Smooth muscle cell (in vitro differentiated cells): ENCODE measurements at regions not wholly inside any gene's neighbourhood (a gene's known extent, or its start where the extent isn't known, plus 50 kb on each side); places are given as distances from the start of the nearest gene placed in this dataset.

Experiments used
- DNase-seq: peaks from one replicate; lab custom pipeline; 2025; ENCODE audit not compliant: unreplicated experiment; lab: John Stamatoyannopoulos, UW
- H2AFZ ChIP-seq: fragments of 200-600 bp; sonication (generic); 2 replicates; pipeline ENCODE4 v1.6.0; 2016; ENCODE audit warnings: antibody characterized with exemption, low read depth, mild to moderate bottlenecking
- H3F3A ChIP-seq: fragments of 200-600 bp; sonication (generic); 2 replicates; pipeline ENCODE4 v1.6.0; 2017; ENCODE audit warnings: antibody characterized with exemption, low read depth
- H3K27ac ChIP-seq: fragments of 200-600 bp; sonication (generic); 2 replicates; pipeline ENCODE4 v1.5.1; 2016; ENCODE audit warnings: low read depth, mild to moderate bottlenecking
- H3K27me3 ChIP-seq: fragments of 200-600 bp; sonication (generic); 2 replicates; pipeline ENCODE4 v1.6.1; 2016; ENCODE audit warnings: low read depth, mild to moderate bottlenecking
- H3K36me3 ChIP-seq: fragments of 200-600 bp; sonication (generic); 2 replicates; pipeline ENCODE4 v1.5.1; 2016; ENCODE audit warnings: low read depth
- H3K4me1 ChIP-seq: fragments of 200-600 bp; sonication (generic); 2 replicates; pipeline ENCODE4 v1.5.1; 2016; ENCODE audit warnings: low read depth
- H3K4me2 ChIP-seq: fragments of 200-600 bp; sonication (generic); 2 replicates; pipeline ENCODE4 v1.6.0; 2016; ENCODE audit warnings: mild to moderate bottlenecking
- H3K4me3 ChIP-seq: fragments of 200-600 bp; sonication (generic); 2 replicates; pipeline ENCODE4 v1.5.1; 2016; ENCODE audit warnings: mild to moderate bottlenecking
- H3K79me2 ChIP-seq: fragments of 200-600 bp; sonication (generic); 2 replicates; pipeline ENCODE4 v1.6.0; 2016; ENCODE audit warnings: low read depth, mild to moderate bottlenecking
- H3K9ac ChIP-seq: fragments of 200-600 bp; sonication (generic); 2 replicates; pipeline ENCODE4 v1.6.0; 2016; ENCODE audit warnings: low read depth
- H3K9me3 ChIP-seq: fragments of 200-600 bp; sonication (generic); replicated peaks from 2 replicates; pipeline ENCODE4 v1.5.1; 2016; ENCODE audit warnings: low read depth
- H4K20me1 ChIP-seq: fragments of 200-600 bp; sonication (generic); 2 replicates; pipeline ENCODE4 v1.6.0; 2016; ENCODE audit warnings: low read depth
- CTCF ChIP-seq: fragments of 200-600 bp; sonication (generic); IDR thresholded peaks from 2 replicates; pipeline ENCODE4 v1.5.1; 2017; ENCODE audit warnings: borderline replicate concordance, mild to moderate bottlenecking, antibody characterized with exemption; ENCODE audit not compliant: insufficient read depth, poor library complexity, severe bottlenecking
- WGBS: methylation state at CpG from one replicate; pipeline ENCODE4 v1.1.7; 2016; ENCODE audit warnings: low lambda C conversion rate; 5-methylcytosine and 5-hydroxymethylcytosine counted together

- WGBS = 79% methylated on average over 3 of the region's 3 CpGs
- H3K4me2 ChIP-seq = no peak overlapping the region
- H4K20me1 ChIP-seq = no peaks in the 10 kb centered on the region
- H3K4me1 ChIP-seq = peaks cover 4% of the 10 kb centered on the region
- H3F3A ChIP-seq = no peaks in the 10 kb centered on the region
- no peaks in the 10 kb centered on the region for H3K79me2 ChIP-seq
- DNase-seq = no peak
- no peak overlapping the region for H3K9ac ChIP-seq
- no peaks in the 10 kb centered on the region for H3K36me3 ChIP-seq
- no peak overlapping the region for H2AFZ ChIP-seq
- no peak overlapping the region for H3K4me3 ChIP-seq
- no peak overlapping the region for H3K27ac ChIP-seq
- no peak for TF ChIP-seq CTCF
- H3K9me3 ChIP-seq = no peaks in the 10 kb centered on the region
- H3K27me3 ChIP-seq = no peaks in the 10 kb centered on the region
These were observed 579.9 kb upstream of the ZNF717 start for GRCh38 chr3:76365275-76365674.

- Histone ChIP-seq H2AFZ (no peak overlapping the region), H3K79me2 (no peaks in the 10 kb centered on the region), H3K27ac (peak overlapping the region; percentile 58), H3K9me3 (no peaks in the 10 kb centered on the region), H3K36me3 (no peaks in the 10 kb centered on the region), H3K4me1 (peaks cover 4% of the 10 kb centered on the region), H3K27me3 (no peaks in the 10 kb centered on the region), H3K9ac (no peak overlapping the region), H3F3A (no peaks in the 10 kb centered on the region), H3K4me2 (peak overlapping the region; percentile 57), H3K4me3 (no peak overlapping the region), H4K20me1 (no peaks in the 10 kb centered on the region)
- TF ChIP-seq CTCF = no peak
- WGBS = 25% methylated on average over 2 of the region's 2 CpGs
- no peak for DNase-seq
These were observed 581.9 kb upstream of the ZNF717 start for GRCh38 chr3:76367281-76367680.

- DNase-seq = no peak
- no peaks in the 10 kb centered on the region for H3K79me2 ChIP-seq
- H4K20me1 ChIP-seq = no peaks in the 10 kb centered on the region
- no peaks in the 10 kb centered on the region for H3F3A ChIP-seq
- no peak overlapping the region for H3K9ac ChIP-seq
- H3K4me2 ChIP-seq = no peak overlapping the region
- peak overlapping the region; percentile 27 for H2AFZ ChIP-seq
- no peaks in the 10 kb centered on the region for H3K36me3 ChIP-seq
- H3K9me3 ChIP-seq = no peaks in the 10 kb centered on the region
- TF ChIP-seq CTCF = peak; percentile 40
- H3K4me3 ChIP-seq = no peak overlapping the region
- H3K27me3 ChIP-seq = no peaks in the 10 kb centered on the region
- no peak overlapping the region for H3K27ac ChIP-seq
- peaks cover 4% of the 10 kb centered on the region for H3K4me1 ChIP-seq
- 79% methylated on average over 5 of the region's 5 CpGs for WGBS
These were observed 583.8 kb upstream of the ZNF717 start for GRCh38 chr3:76369170-76369569.

- Histone ChIP-seq H3K36me3 (no peaks in the 10 kb centered on the region), H3K79me2 (no peaks in the 10 kb centered on the region), H3K9ac (no peak overlapping the region), H3F3A (no peaks in the 10 kb centered on the region), H2AFZ (no peak overlapping the region), H3K27ac (no peak overlapping the region), H3K4me2 (no peak overlapping the region), H3K4me3 (no peak overlapping the region), H3K27me3 (no peaks in the 10 kb centered on the region), H3K9me3 (no peaks in the 10 kb centered on the region), H3K4me1 (peaks cover 4% of the 10 kb centered on the region), H4K20me1 (no peaks in the 10 kb centered on the region)
- no peak for DNase-seq
- 88% methylated on average over 4 of the region's 4 CpGs for whole genome bisulfite sequencing
- no peak for TF ChIP-seq CTCF
These were observed 585.6 kb upstream of the ZNF717 start for GRCh38 chr3:76370749-76371520.
